Heart left ventricle (tissue), 16 donors: ENCODE measurements at regions not wholly inside any gene's neighbourhood (a gene's known extent, or its start where the extent isn't known, plus 50 kb on each side); places are given as distances from the start of the nearest gene placed in this dataset.

ENCODE experiments used
- ATAC-seq, 4 donors: fragments of 200-7000 bp; cut with Tn5 transposase; one replicate each; pipeline ENCODE4 v1.9.1; 2020 to 2022; ENCODE audit warnings: moderate library complexity in 4 of 4, mild to moderate bottlenecking in 3 of 4, moderate number of reproducible peaks in 1 of 4
- DNase-seq, 5 donors: peaks; one replicate each; pipeline ENCODE4 v3.0.0-alpha.2; 2020
- H3K27ac ChIP-seq, 12 donors: fragments of 200-600 bp; sonication (generic) in 4 of 12; one replicate each; pipeline versions ENCODE4 v1.5.0 to v1.8.0; 2016 to 2022; ENCODE audit warnings: mild to moderate bottlenecking in 2 of 12
- H3K27me3 ChIP-seq, 9 donors: fragments of 200-600 bp; sonication (generic) in 2 of 9; one replicate each; pipeline versions ENCODE4 v1.5.1 to v1.8.0; 2016 to 2022; ENCODE audit warnings: mild to moderate bottlenecking in 3 of 9
- H3K36me3 ChIP-seq, 9 donors: fragments of 200-600 bp; sonication (generic) in 2 of 9; one replicate each; pipeline versions ENCODE4 v1.5.0 to v1.8.0; 2018 to 2022; ENCODE audit warnings: mild to moderate bottlenecking in 2 of 9
- H3K4me1 ChIP-seq, 12 donors: fragments of 200-600 bp; sonication (generic) in 4 of 12; one replicate each; pipeline versions ENCODE4 v1.5.0 to v1.8.0; 2016 to 2022; ENCODE audit warnings: mild to moderate bottlenecking in 3 of 12
- H3K4me3 ChIP-seq, 12 donors: fragments of 200-600 bp; sonication (generic) in 4 of 12; one replicate each; pipeline versions ENCODE4 v1.5.0 to v1.8.0; 2017 to 2022; ENCODE audit warnings: mild to moderate bottlenecking in 9 of 12, moderate library complexity in 4 of 12
- H3K9me3 ChIP-seq, 12 donors: fragments of 200-600 bp; sonication (generic) in 4 of 12; one replicate each; pipeline versions ENCODE4 v1.5.0 to v1.8.0; 2016 to 2022; ENCODE audit warnings: mild to moderate bottlenecking in 1 of 12
- POLR2A ChIP-seq, 2 donors: fragments of 450-650 bp; IDR thresholded peaks; one replicate each; pipeline ENCODE4 v1.6.1; 2017; ENCODE audit warnings: antibody characterized with exemption in 2 of 2, mild to moderate bottlenecking in 2 of 2, moderate library complexity in 2 of 2
- WGBS, 4 donors: extraction: QIAGEN DNeasy Blood & Tissue Kit in 2 of 4; methylation state at CpG; one replicate each; pipeline versions ENCODE4 v1.1.5 to v1.1.7; 2013 to 2018; 5-methylcytosine and 5-hydroxymethylcytosine counted together
- intact Hi-C, 10 donors: fragments of 100-400 bp; cut with DNase I; formaldehyde crosslinking; loops; one replicate each; pipeline versions ENCODE4 v1.11.1 to v1.14.2; 2022
- TF ChIP-seq, protein P1 (sequence below), 12 donors: fragments of 200-600 bp; sonication (generic) in 4 of 12; IDR thresholded peaks; one replicate each; pipeline versions ENCODE4 v1.5.0 to v1.8.0; 2018 to 2022; ENCODE audit warnings: antibody characterized with exemption in 12 of 12, mild to moderate bottlenecking in 5 of 12
- donor health status: ischemic (EF 13 %, LVEDD 7.1; RV severe dilation, severe dysfunction).
- donor health status: healthy with polysubstance abuse.
- donor health status: DM: no; HTN: yes; CAD: no.
- donor health status: DM: no; HTN: no; CAD: no.
- donor health status: ischemic (EF 25% LVEDD 6.9; RV normal size, moderate dysfunction).
- donor health status: ischemic (EF 25% LVEDD 5.7; RV mildly dilated, moderate dysfunction).
- donor health status: healthy.
- donor health status: DM: yes; HTN: yes; CAD: no.
- donor health status: ischemic (EF 35%, LVEDD 5.7; RV mildly dilated, moderate dysfunction).
- donor health status: nonischemic (EF 11% LVEDD 7.7; RV severe dilation, severe dysfunction).
- donor health status: DM: yes; HTN: yes; CAD: no.
- donor health status: PGD.
- donor health status: ischemic (EF 29% LVEDD 5.4; RV normal size, mild dysfunction).
- donor health status: nonischemic (EF 23%, LVEDD 6.1; RV moderate dilation, normal function).

GRCh38 chr12:47509398-47509851, 196.4 kb downstream of the RPAP3 start:
- WGBS, 4 donors: 70 to 79% (median 76%) methylated on average over 1 of the region's 1 CpG
- Histone ChIP-seq H3K4me1 (peaks cover 0 to 4% (median 0%) of the 10 kb centered on the region in 12 donors), H3K4me3 (no peak overlapping the region), H3K27ac (peak overlapping the region in 1 of 12 donors; percentile 64), H3K36me3 (no peaks in the 10 kb centered on the region), H3K9me3 (peaks cover 0 to 10% (median 0%) of the 10 kb centered on the region in 12 donors), H3K27me3 (no peaks in the 10 kb centered on the region)
- intact Hi-C loops: no loop called here
- TF ChIP-seq, protein P1, sequence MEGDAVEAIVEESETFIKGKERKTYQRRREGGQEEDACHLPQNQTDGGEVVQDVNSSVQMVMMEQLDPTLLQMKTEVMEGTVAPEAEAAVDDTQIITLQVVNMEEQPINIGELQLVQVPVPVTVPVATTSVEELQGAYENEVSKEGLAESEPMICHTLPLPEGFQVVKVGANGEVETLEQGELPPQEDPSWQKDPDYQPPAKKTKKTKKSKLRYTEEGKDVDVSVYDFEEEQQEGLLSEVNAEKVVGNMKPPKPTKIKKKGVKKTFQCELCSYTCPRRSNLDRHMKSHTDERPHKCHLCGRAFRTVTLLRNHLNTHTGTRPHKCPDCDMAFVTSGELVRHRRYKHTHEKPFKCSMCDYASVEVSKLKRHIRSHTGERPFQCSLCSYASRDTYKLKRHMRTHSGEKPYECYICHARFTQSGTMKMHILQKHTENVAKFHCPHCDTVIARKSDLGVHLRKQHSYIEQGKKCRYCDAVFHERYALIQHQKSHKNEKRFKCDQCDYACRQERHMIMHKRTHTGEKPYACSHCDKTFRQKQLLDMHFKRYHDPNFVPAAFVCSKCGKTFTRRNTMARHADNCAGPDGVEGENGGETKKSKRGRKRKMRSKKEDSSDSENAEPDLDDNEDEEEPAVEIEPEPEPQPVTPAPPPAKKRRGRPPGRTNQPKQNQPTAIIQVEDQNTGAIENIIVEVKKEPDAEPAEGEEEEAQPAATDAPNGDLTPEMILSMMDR (IDR thresholded peaks at IDR 0.05): no peak
- no peak for TF ChIP-seq POLR2A (IDR thresholded peaks at IDR 0.05)
- ATAC-seq (no peak), DNase-seq (no peak)

- no peak overlapping the region for H3K4me3 ChIP-seq
- DNase-seq: no peak
- no peaks in the 10 kb centered on the region for H3K36me3 ChIP-seq
- H3K4me1 ChIP-seq: peaks cover 0 to 4% (median 0%) of the 10 kb centered on the region in 12 donors
- no peak overlapping the region for H3K27ac ChIP-seq
- intact Hi-C loops: no loop called here
- 90 to 92% (median 91%) methylated on average over 3 of the region's 3 CpGs for WGBS, 4 donors
- TF ChIP-seq POLR2A (IDR thresholded peaks at IDR 0.05): no peak
- TF ChIP-seq, protein P1 (IDR thresholded peaks at IDR 0.05): no peak
- ATAC-seq: no peak
- peaks cover 0 to 7% (median 0%) of the 10 kb centered on the region in 12 donors for H3K9me3 ChIP-seq
- H3K27me3 ChIP-seq: no peaks in the 10 kb centered on the region
Measured at GRCh38 chr12:47507221-47507620, 198.6 kb downstream of the RPAP3 start.

GRCh38 chr12:47504775-47505446, 200.9 kb downstream of the RPAP3 start:
- no peaks in the 10 kb centered on the region for H3K36me3 ChIP-seq
- peaks cover 0 to 3% (median 0%) of the 10 kb centered on the region in 12 donors for H3K9me3 ChIP-seq
- ATAC-seq (peak in 1 of 4 donors; percentile 39), DNase-seq (no peak)
- H3K4me1 ChIP-seq: peaks cover 0 to 4% (median 0%) of the 10 kb centered on the region in 12 donors
- intact Hi-C loops: no loop called here
- H3K27me3 ChIP-seq: no peaks in the 10 kb centered on the region
- no peak overlapping the region for H3K4me3 ChIP-seq
- TF ChIP-seq, protein P1 (IDR thresholded peaks at IDR 0.05): no peak
- no peak for TF ChIP-seq POLR2A (IDR thresholded peaks at IDR 0.05)
- 70 to 74% (median 72%) methylated on average over 11 of the region's 11 CpGs for WGBS, 4 donors
- H3K27ac ChIP-seq: no peak overlapping the region

DNA sequence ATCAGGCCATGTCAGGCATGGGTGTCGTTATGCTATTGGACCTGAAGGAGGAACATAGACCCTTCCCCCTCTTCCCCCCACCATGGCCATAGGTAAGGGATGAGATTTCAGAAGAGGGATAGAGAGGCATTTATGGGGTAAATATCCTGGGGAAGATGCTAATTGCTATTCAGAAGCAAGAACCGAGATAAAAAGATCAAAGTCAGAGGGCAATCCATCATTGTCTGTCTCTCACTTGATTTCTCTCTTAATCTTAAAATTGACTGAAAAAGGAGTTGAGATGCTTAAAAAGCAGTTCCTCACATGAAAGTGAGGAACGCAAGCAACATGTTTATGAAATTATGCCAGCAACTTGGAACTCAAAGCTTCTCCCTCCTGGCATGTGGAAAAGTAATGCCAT, 212.0 kb downstream of the RPAP3 start:
- H3K4me3 ChIP-seq: no peak overlapping the region
- no peak overlapping the region for H3K27ac ChIP-seq
- ATAC-seq (no peak), DNase-seq (no peak)
- H3K27me3 ChIP-seq: peaks cover 0 to 17% (median 0%) of the 10 kb centered on the region in 9 donors
- H3K9me3 ChIP-seq: peaks cover 0 to 11% (median 0%) of the 10 kb centered on the region in 12 donors
- no peaks in the 10 kb centered on the region for H3K36me3 ChIP-seq
- intact Hi-C loops: no loop called here
- no peak for TF ChIP-seq POLR2A (IDR thresholded peaks at IDR 0.05)
- TF ChIP-seq, protein P1 (IDR thresholded peaks at IDR 0.05): no peak
- H3K4me1 ChIP-seq: no peaks in the 10 kb centered on the region
- 49 to 69% (median 61%) methylated on average over 3 of the region's 3 CpGs for WGBS, 4 donors
